ENCODE measurements at regions not wholly inside any gene's neighbourhood (a gene's known extent, or its start where the extent isn't known, plus 50 kb on each side); places are given as distances from the start of the nearest gene placed in this dataset.

GRCh38 chr11:71201936-71202597, 50.3 kb downstream of the SHANK2 start:
- H3K27ac ChIP-seq, result no peak overlapping the region
- no peak for TF ChIP-seq CTCF (IDR thresholded peaks at IDR 0.05)
- no peak for TF ChIP-seq ZFX (IDR thresholded peaks at IDR 0.05; ENCODE audit: borderline replicate concordance)

DNA sequence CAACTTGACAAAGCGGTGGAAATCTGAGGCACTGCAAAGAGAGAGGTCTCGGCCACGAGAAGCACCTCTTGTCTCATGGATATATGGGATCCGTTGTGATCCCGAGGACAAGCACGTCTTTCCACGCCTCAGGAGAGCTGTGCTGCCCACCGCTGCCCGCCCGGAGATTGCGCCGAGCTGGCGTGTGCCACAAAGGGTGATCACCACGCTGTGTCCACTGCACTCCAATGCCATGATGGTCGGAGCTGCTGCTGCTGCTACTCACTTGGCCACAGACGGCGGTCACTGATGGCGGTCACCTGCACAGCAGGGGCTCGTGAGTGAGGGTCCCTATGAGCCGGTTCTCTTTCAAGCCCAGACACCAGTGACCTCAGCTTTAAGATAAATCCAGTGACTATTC, 51.1 kb downstream of the SHANK2 start:
- no peak overlapping the region for H3K27ac ChIP-seq
- TF ChIP-seq CTCF (IDR thresholded peaks at IDR 0.05), result no peak

GRCh38 chr11:71200761-71201160, 51.6 kb downstream of the SHANK2 start:
- TF ChIP-seq CTCF (IDR thresholded peaks at IDR 0.05) (no peak), ZFX (IDR thresholded peaks at IDR 0.05; ENCODE audit: borderline replicate concordance) (no peak)
- H3K27ac ChIP-seq, result no peak overlapping the region

DNA sequence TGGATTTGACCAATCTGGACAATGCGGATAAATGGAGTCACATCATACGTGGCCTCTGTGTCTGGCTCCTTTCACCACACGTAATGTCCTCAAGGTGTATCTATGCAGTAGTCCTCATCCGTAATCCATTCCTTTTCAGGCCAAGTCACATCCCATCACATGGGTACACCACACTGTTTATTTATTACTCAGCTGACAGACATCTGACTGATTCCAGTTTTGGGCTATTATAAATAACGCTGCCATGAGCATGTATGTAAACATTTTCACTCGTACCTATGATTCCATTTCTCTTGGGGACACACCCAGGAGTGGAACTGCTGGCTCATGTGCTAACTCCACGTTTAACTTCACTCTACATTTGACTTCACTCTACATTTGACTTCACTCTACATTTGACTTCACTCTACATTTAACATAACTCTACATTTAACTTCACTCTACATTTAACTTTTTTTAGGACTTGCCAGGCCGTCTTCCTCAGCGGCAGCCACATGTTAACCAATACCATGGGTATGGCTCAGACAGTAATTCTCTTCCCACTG, 52.1 kb downstream of the SHANK2 start:
- no peak for TF ChIP-seq CTCF (IDR thresholded peaks at IDR 0.05)
- TF ChIP-seq ZFX (IDR thresholded peaks at IDR 0.05; ENCODE audit: borderline replicate concordance), result no peak
- no peak overlapping the region for H3K27ac ChIP-seq

GRCh38 chr11:71199226-71199820, 53.1 kb downstream of the SHANK2 start:
- TF ChIP-seq CTCF (IDR thresholded peaks at IDR 0.05) (no peak), ZFX (IDR thresholded peaks at IDR 0.05; ENCODE audit: borderline replicate concordance) (no peak)
- no peak overlapping the region for H3K27ac ChIP-seq

- TF ChIP-seq ZFX (IDR thresholded peaks at IDR 0.05; ENCODE audit: borderline replicate concordance) (no peak), CTCF (IDR thresholded peaks at IDR 0.05) (no peak)
- no peak overlapping the region for H3K27ac ChIP-seq
These were observed 53.6 kb downstream of the SHANK2 start for GRCh38 chr11:71198823-71199165.

DNA sequence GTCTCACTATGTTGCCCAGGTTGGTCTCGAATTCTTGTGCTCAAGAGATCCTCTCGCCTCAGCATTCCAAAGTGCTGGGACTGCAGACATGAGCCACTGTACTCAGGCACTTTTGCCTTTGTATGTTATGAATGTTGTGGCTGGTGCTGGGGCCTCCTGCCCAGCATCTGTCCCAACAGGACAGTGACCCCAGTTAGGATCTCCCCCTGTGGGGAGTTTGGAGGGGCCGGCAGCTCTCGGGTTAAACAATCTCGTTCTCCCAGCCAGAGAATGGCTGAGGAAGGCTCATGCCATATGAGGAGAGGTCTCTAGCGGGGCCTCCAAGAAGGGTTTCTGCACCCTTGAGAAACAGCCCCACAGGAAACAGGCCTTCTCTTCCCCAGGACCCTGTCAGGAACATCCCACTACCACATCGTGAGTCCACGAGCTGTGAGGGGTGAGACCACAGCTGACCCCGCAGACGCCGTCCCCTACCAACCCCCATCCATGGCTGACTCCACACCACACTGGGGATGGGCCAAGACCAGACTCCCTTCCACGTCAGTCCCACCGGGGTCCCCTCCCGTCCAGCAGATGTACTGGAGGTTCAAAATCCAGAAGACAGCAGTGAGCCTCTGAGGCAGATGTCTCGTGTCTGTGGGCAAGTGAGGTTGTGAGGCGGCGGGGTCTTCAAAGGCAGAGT, 54.1 kb downstream of the SHANK2 start:
- H3K27ac ChIP-seq, result no peak overlapping the region
- no peak for TF ChIP-seq CTCF (IDR thresholded peaks at IDR 0.05)
- no peak for TF ChIP-seq ZFX (IDR thresholded peaks at IDR 0.05; ENCODE audit: borderline replicate concordance)

Data from 22Rv1 (cell line).